PC-3 (cell line): ENCODE measurements at regions not wholly inside any gene's neighbourhood (a gene's known extent, or its start where the extent isn't known, plus 50 kb on each side); places are given as distances from the start of the nearest gene placed in this dataset.

ENCODE experiments used
- EZH2 ChIP-seq: fragments of 300-600 bp; sonication (generic); IDR thresholded peaks from one replicate; pipeline ENCODE4 v1.6.1; 2017; ENCODE audit warnings: antibody characterized with exemption, mild to moderate bottlenecking, low read length; ENCODE audit not compliant: unreplicated experiment
- EZH2phosphoT487 ChIP-seq: fragments of 300-600 bp; sonication (generic); IDR thresholded peaks from 2 replicates; pipeline ENCODE4 v1.6.1; 2018; ENCODE audit warnings: mild to moderate bottlenecking, antibody characterized with exemption, low read length, borderline replicate concordance
- TF ChIP-seq, protein P1 (sequence below): fragments of 300-600 bp; sonication (generic); conservative IDR thresholded peaks from 2 replicates; pipeline ENCODE4 v1.5.1; 2017; ENCODE audit warnings: antibody characterized with exemption, low read depth, mild to moderate bottlenecking, low read length

- TF ChIP-seq, protein P1, sequence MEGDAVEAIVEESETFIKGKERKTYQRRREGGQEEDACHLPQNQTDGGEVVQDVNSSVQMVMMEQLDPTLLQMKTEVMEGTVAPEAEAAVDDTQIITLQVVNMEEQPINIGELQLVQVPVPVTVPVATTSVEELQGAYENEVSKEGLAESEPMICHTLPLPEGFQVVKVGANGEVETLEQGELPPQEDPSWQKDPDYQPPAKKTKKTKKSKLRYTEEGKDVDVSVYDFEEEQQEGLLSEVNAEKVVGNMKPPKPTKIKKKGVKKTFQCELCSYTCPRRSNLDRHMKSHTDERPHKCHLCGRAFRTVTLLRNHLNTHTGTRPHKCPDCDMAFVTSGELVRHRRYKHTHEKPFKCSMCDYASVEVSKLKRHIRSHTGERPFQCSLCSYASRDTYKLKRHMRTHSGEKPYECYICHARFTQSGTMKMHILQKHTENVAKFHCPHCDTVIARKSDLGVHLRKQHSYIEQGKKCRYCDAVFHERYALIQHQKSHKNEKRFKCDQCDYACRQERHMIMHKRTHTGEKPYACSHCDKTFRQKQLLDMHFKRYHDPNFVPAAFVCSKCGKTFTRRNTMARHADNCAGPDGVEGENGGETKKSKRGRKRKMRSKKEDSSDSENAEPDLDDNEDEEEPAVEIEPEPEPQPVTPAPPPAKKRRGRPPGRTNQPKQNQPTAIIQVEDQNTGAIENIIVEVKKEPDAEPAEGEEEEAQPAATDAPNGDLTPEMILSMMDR = no peak
- TF ChIP-seq EZH2 = no peak
- no peak for TF ChIP-seq EZH2phosphoT487
Observed at GRCh38 chr12:38102197-38102596, 214.4 kb upstream of the ALG10B start.
